ENCODE measurements at regions not wholly inside any gene's neighbourhood (a gene's known extent, or its start where the extent isn't known, plus 50 kb on each side); places are given as distances from the start of the nearest gene placed in this dataset.

GRCh38 chrX:20715176-20715575 lies 448.5 kb upstream of the RPS6KA3 start:
- ChIA-PET CTCF (no interaction called here), POLR2A (no interaction called here)
- no peaks in the 10 kb centered on the region for H3K36me3 ChIP-seq (ENCODE audit: control insufficient read depth in 2 of 2, insufficient read depth in 1 of 2, low read length in 2 of 2)

More at GRCh38 chrX:20715176-20715575, 448.5 kb upstream of the RPS6KA3 start:
- no peak overlapping the region for H3K4me3 ChIP-seq (ENCODE audit: low read depth, low read length)
- H3K4me1 ChIP-seq (ENCODE audit: control insufficient read depth, insufficient read depth, low read length): no peaks in the 10 kb centered on the region
- no peak overlapping the region for H3K27ac ChIP-seq (ENCODE audit: extremely low read depth, low read depth, low read length)
- no peak for TF ChIP-seq ZNF214 (tag by site-specific recombination; IDR thresholded peaks at IDR 0.05; ENCODE audit: borderline replicate concordance)
- no peak for TF ChIP-seq KLF10 (tag by site-specific recombination; IDR thresholded peaks at IDR 0.05)
- no peak for TF ChIP-seq ZNF19 (tag by site-specific recombination; IDR thresholded peaks at IDR 0.05; ENCODE audit: low read depth)
- TF ChIP-seq, protein P1, sequence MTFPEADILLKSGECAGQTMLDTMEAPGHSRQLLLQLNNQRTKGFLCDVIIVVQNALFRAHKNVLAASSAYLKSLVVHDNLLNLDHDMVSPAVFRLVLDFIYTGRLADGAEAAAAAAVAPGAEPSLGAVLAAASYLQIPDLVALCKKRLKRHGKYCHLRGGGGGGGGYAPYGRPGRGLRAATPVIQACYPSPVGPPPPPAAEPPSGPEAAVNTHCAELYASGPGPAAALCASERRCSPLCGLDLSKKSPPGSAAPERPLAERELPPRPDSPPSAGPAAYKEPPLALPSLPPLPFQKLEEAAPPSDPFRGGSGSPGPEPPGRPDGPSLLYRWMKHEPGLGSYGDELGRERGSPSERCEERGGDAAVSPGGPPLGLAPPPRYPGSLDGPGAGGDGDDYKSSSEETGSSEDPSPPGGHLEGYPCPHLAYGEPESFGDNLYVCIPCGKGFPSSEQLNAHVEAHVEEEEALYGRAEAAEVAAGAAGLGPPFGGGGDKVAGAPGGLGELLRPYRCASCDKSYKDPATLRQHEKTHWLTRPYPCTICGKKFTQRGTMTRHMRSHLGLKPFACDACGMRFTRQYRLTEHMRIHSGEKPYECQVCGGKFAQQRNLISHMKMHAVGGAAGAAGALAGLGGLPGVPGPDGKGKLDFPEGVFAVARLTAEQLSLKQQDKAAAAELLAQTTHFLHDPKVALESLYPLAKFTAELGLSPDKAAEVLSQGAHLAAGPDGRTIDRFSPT (tag by site-specific recombination; IDR thresholded peaks at IDR 0.05): no peak
- no peak for TF ChIP-seq ZNF394 (tag by site-specific recombination; IDR thresholded peaks at IDR 0.05; ENCODE audit: borderline replicate concordance)
- no peak for TF ChIP-seq REST (tag by site-specific recombination; IDR thresholded peaks at IDR 0.05)
- no peak for TF ChIP-seq SCRT2 (tag by site-specific recombination; IDR thresholded peaks at IDR 0.05)
- TF ChIP-seq ZNF280D (tag by site-specific recombination; IDR thresholded peaks at IDR 0.05): no peak
- TF ChIP-seq, protein P2, sequence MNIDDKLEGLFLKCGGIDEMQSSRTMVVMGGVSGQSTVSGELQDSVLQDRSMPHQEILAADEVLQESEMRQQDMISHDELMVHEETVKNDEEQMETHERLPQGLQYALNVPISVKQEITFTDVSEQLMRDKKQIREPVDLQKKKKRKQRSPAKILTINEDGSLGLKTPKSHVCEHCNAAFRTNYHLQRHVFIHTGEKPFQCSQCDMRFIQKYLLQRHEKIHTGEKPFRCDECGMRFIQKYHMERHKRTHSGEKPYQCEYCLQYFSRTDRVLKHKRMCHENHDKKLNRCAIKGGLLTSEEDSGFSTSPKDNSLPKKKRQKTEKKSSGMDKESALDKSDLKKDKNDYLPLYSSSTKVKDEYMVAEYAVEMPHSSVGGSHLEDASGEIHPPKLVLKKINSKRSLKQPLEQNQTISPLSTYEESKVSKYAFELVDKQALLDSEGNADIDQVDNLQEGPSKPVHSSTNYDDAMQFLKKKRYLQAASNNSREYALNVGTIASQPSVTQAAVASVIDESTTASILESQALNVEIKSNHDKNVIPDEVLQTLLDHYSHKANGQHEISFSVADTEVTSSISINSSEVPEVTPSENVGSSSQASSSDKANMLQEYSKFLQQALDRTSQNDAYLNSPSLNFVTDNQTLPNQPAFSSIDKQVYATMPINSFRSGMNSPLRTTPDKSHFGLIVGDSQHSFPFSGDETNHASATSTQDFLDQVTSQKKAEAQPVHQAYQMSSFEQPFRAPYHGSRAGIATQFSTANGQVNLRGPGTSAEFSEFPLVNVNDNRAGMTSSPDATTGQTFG (tag by site-specific recombination; IDR thresholded peaks at IDR 0.05; ENCODE audit: borderline replicate concordance): no peak
- TF ChIP-seq ZNF132 (tag by site-specific recombination; IDR thresholded peaks at IDR 0.05; ENCODE audit: borderline replicate concordance): no peak
- no peak for TF ChIP-seq ZNF433 (tag by site-specific recombination; IDR thresholded peaks at IDR 0.05; ENCODE audit: low read depth)
- TF ChIP-seq, protein P3, sequence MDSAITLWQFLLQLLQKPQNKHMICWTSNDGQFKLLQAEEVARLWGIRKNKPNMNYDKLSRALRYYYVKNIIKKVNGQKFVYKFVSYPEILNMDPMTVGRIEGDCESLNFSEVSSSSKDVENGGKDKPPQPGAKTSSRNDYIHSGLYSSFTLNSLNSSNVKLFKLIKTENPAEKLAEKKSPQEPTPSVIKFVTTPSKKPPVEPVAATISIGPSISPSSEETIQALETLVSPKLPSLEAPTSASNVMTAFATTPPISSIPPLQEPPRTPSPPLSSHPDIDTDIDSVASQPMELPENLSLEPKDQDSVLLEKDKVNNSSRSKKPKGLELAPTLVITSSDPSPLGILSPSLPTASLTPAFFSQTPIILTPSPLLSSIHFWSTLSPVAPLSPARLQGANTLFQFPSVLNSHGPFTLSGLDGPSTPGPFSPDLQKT (IDR thresholded peaks at IDR 0.05; ENCODE audit: borderline replicate concordance, low read depth, low read length): no peak
- no peak for TF ChIP-seq ZFHX2 (tag by site-specific recombination; conservative IDR thresholded peaks at IDR 0.05)
- TF ChIP-seq ZNF157 (tag by site-specific recombination; IDR thresholded peaks at IDR 0.05): no peak
- no peak for TF ChIP-seq ZNF146 (tag by site-specific recombination; IDR thresholded peaks at IDR 0.05)
- no peak for TF ChIP-seq TSHZ1 (tag by site-specific recombination; IDR thresholded peaks at IDR 0.05; ENCODE audit: borderline replicate concordance)
- TF ChIP-seq ZNF18 (tag by site-specific recombination; IDR thresholded peaks at IDR 0.05): no peak
- H3K9me3 ChIP-seq (ENCODE audit: control insufficient read depth, insufficient read depth, low read depth, low read length): no peaks in the 10 kb centered on the region
